K562 (cell line): ENCODE measurements at regions not wholly inside any gene's neighbourhood (a gene's known extent, or its start where the extent isn't known, plus 50 kb on each side); places are given as distances from the start of the nearest gene placed in this dataset.

Source experiments
- ATAC-seq: fragments of 200-7000 bp; cut with Tn5 transposase; 3 replicates; pipeline ENCODE4 v1.9.1; 2020; ENCODE audit warnings: moderate library complexity
- BruUV-seq: library from RNA; stranded (reverse); fragments of 400-500 nt; replicated peaks from 2 replicates; lab custom pipeline; 2021; lab: Mats Ljungman, UMichigan
- CTCF ChIA-PET: fragments of 300-600 bp; formaldehyde crosslinking; extraction: SDS; loops from one replicate; lab custom pipeline; 2021; ENCODE audit warnings: low intra/inter-chr PET ratio; lab: Yijun Ruan, JAX
- POLR2A ChIA-PET: fragments of 300-600, 350-650 bp; sonication (Branson Sonifier 250); formaldehyde crosslinking; extraction: SDS; loops from one replicate; lab custom pipeline; 2021; ENCODE audit warnings: antibody characterized with exemption, inconsistent platforms; lab: Yijun Ruan, JAX
- DNase-seq, 4 experiments: peaks; one replicate each; pipeline versions ENCODE4 v3.0.0 to v3.0.0-alpha.2; 2011 to 2018; ENCODE audit warnings: low spot score in 3 of 4, mixed read lengths in 3 of 4; ENCODE audit errors: extremely low read depth in 1 of 4
- FAIRE-seq: peaks from 2 replicates; lab custom pipeline; 2011; peaks lifted over from hg19 to GRCh38; lab: Jason Lieb, UNC
- H2AFZ ChIP-seq: 2 replicates; pipeline ENCODE4 v1.6.0; 2011; ENCODE audit warnings: low read depth, low read length, control low read depth, inconsistent platforms
- H3K27ac ChIP-seq: fragments of 200-600 bp; 3 replicates; pipeline ENCODE4 v1.8.0; 2011; ENCODE audit warnings: low read depth, mild to moderate bottlenecking, control low read depth, inconsistent platforms, low read length, moderate library complexity, mixed read lengths; ENCODE audit errors: extremely low read depth
- H3K27me3 ChIP-seq, 2 experiments: fragments of 300-600 bp in 1 of 2; 2 replicates in 1 of 2; 3 replicates in 1 of 2; pipeline versions ENCODE4 v1.6.0 to v1.8.0; 2011; ENCODE audit warnings: inconsistent platforms in 2 of 2, low read length in 2 of 2, mild to moderate bottlenecking in 1 of 2, mixed read lengths in 1 of 2, moderate library complexity in 1 of 2; ENCODE audit not compliant: control insufficient read depth in 2 of 2, insufficient read depth in 2 of 2
- H3K36me3 ChIP-seq: fragments of 300-600 bp; 3 replicates; pipeline ENCODE4 v1.8.0; 2011; ENCODE audit warnings: mild to moderate bottlenecking, low read length, inconsistent platforms; ENCODE audit not compliant: control insufficient read depth, insufficient read depth
- H3K4me1 ChIP-seq, 2 experiments: fragments of 200-600 bp in 1 of 2; replicated peaks in 1 of 2; 2 replicates in 1 of 2; 3 replicates in 1 of 2; pipeline versions ENCODE4 v1.5.1 to v1.8.0; 2011; ENCODE audit warnings: inconsistent platforms in 2 of 2, low read length in 2 of 2, mild to moderate bottlenecking in 1 of 2, mixed read lengths in 1 of 2, moderate library complexity in 1 of 2; ENCODE audit not compliant: control insufficient read depth in 2 of 2, insufficient read depth in 2 of 2
- H3K4me2 ChIP-seq: 2 replicates; pipeline ENCODE4 v1.6.1; 2011; ENCODE audit warnings: low read length, control low read depth, inconsistent platforms, mixed read lengths; ENCODE audit not compliant: insufficient read depth
- H3K4me3 ChIP-seq: fragments of 200-600 bp; sonication (generic), shearing (Covaris generic); 2 replicates; pipeline ENCODE4 v1.5.1; 2016; ENCODE audit warnings: control low read depth, inconsistent platforms
- H3K79me2 ChIP-seq: fragments of 200-600 bp; 3 replicates; pipeline ENCODE4 v1.8.0; 2011; ENCODE audit warnings: low read length, inconsistent platforms; ENCODE audit not compliant: control insufficient read depth, insufficient read depth
- H3K9ac ChIP-seq, 2 experiments: 2 replicates each; pipeline versions ENCODE4 v1.6.0 to v1.6.1; 2011; ENCODE audit warnings: low read depth in 2 of 2, low read length in 2 of 2, control low read depth in 1 of 2, inconsistent platforms in 1 of 2, mild to moderate bottlenecking in 1 of 2, mixed read lengths in 1 of 2; ENCODE audit not compliant: insufficient read depth in 1 of 2
- H3K9me1 ChIP-seq: one replicate; pipeline ENCODE4 v1.6.0; 2011; ENCODE audit warnings: inconsistent platforms, mild to moderate bottlenecking, low read length, moderate library complexity; ENCODE audit not compliant: control insufficient read depth, insufficient read depth
- H3K9me3 ChIP-seq: replicated peaks from 2 replicates; pipeline ENCODE4 v1.5.1; 2011; ENCODE audit warnings: low read depth, low read length, inconsistent platforms; ENCODE audit not compliant: control insufficient read depth, insufficient read depth
- H4K20me1 ChIP-seq: replicated peaks from 2 replicates; pipeline ENCODE4 v1.6.1; 2011; ENCODE audit warnings: low read length, inconsistent platforms, mixed read lengths; ENCODE audit not compliant: control insufficient read depth, insufficient read depth
- CTBP1 ChIP-seq: fragments of 450-650 bp; IDR thresholded peaks from 2 replicates; pipeline ENCODE4 v1.6.1; 2016; ENCODE audit warnings: borderline replicate concordance
- DLX4 ChIP-seq: fragments of 250-450 bp; sonication (Bioruptor Pico); IDR thresholded peaks from 2 replicates; pipeline ENCODE4 v1.6.1; 2021; ENCODE audit warnings: mild to moderate bottlenecking
- E2F3 ChIP-seq: fragments of 250-450 bp; sonication (Bioruptor Pico); IDR thresholded peaks from 2 replicates; pipeline ENCODE4 v1.4.0; 2020; ENCODE audit warnings: mild to moderate bottlenecking
- FOSL1 ChIP-seq: fragments of 200-800 bp; sonication (Bioruptor generic); conservative IDR thresholded peaks from 2 replicates; pipeline ENCODE4 v1.6.1; 2016; ENCODE audit warnings: missing genetic modification characterization, missing compliant biosample characterization
- HNRNPUL1 ChIP-seq: fragments of 200-400 bp; formaldehyde crosslinking; IDR thresholded peaks from 2 replicates; pipeline ENCODE4 v1.6.1; 2017; ENCODE audit warnings: low read length
- NCOR1 ChIP-seq: fragments of 450-650 bp; IDR thresholded peaks from 2 replicates; pipeline ENCODE4 v1.6.1; 2016; ENCODE audit warnings: mild to moderate bottlenecking, moderate library complexity
- NR3C1 ChIP-seq: sonication (generic); formaldehyde crosslinking; IDR thresholded peaks from 2 replicates; pipeline ENCODE4 v1.8.1; 2022; ENCODE audit warnings: missing genetic modification reagents
- PCBP2 ChIP-seq: fragments of 200-400 bp; formaldehyde crosslinking; IDR thresholded peaks from 2 replicates; pipeline ENCODE4 v1.6.1; 2018; ENCODE audit warnings: low read length, low read depth, mild to moderate bottlenecking, moderate library complexity; ENCODE audit not compliant: poor library complexity, severe bottlenecking
- SIN3B ChIP-seq: fragments of 450-650 bp; IDR thresholded peaks from 2 replicates; pipeline ENCODE4 v1.6.1; 2017; ENCODE audit warnings: low read depth, mild to moderate bottlenecking, moderate library complexity
- SMARCE1 ChIP-seq: fragments of 450-650 bp; IDR thresholded peaks from 2 replicates; pipeline ENCODE4 v1.7.1; 2016; ENCODE audit warnings: mild to moderate bottlenecking
- WHSC1 ChIP-seq: IDR thresholded peaks from one replicate; pipeline ENCODE4 v1.6.1; 2012; ENCODE audit warnings: low read length, control low read depth, inconsistent platforms
- ZNF124 ChIP-seq: sonication (generic); formaldehyde crosslinking; IDR thresholded peaks from 2 replicates; pipeline ENCODE4 v1.8.1; 2022; ENCODE audit warnings: missing genetic modification reagents
- ZNF23 ChIP-seq: fragments of 250-450 bp; sonication (Bioruptor Pico); IDR thresholded peaks from 2 replicates; pipeline ENCODE4 v1.4.0; 2020; ENCODE audit warnings: mild to moderate bottlenecking
- ZNF778 ChIP-seq: fragments of 450-650 bp; formaldehyde crosslinking; IDR thresholded peaks from 2 replicates; pipeline ENCODE4 v1.4.0; 2020; ENCODE audit warnings: mild to moderate bottlenecking, moderate library complexity
- in situ Hi-C: fragments of 300-500 bp; cut with MboI; formaldehyde crosslinking; loops from 4 replicates; pipeline ENCODE4 v1.15.0; 2018; ENCODE audit warnings: inconsistent platforms, mixed read lengths
- intact Hi-C: fragments of 100-400 bp; cut with micrococcal nuclease; formaldehyde crosslinking; loops from 2 replicates; pipeline ENCODE4 v1.14.2; 2022

- no peak overlapping the region for H2AFZ ChIP-seq
- no peak overlapping the region for H3K9ac ChIP-seq
- no peaks in the 10 kb centered on the region for H3K27me3 ChIP-seq
- no peak overlapping the region for H3K4me3 ChIP-seq
- CTCF ChIA-PET: no interaction called here
- H4K20me1 ChIP-seq: no peaks in the 10 kb centered on the region
- FAIRE-seq: no peak
- POLR2A ChIA-PET: no interaction called here
- H3K27ac ChIP-seq: no peak overlapping the region
- TF ChIP-seq CTBP1: no peak
- TF ChIP-seq ZNF23: no peak
- TF ChIP-seq FOSL1: no peak
- no peak for TF ChIP-seq ZNF124 (CRISPR knock-in tag)
- TF ChIP-seq NR3C1 (CRISPR knock-in tag): no peak
- no peak for TF ChIP-seq SMARCE1
- no peak for TF ChIP-seq PCBP2
- no peak for TF ChIP-seq HNRNPUL1
- TF ChIP-seq SIN3B: no peak
- TF ChIP-seq ZNF778 (CRISPR knock-in tag): no peak
- no peak for TF ChIP-seq E2F3 (CRISPR knock-in tag)
- TF ChIP-seq WHSC1: no peak
- no peak for TF ChIP-seq DLX4 (CRISPR knock-in tag)
- TF ChIP-seq NCOR1: no peak
- H3K4me2 ChIP-seq: no peak overlapping the region
- H3K9me3 ChIP-seq: no peaks in the 10 kb centered on the region
- in situ Hi-C loops: no loop called here
- H3K4me1 ChIP-seq: no peaks in the 10 kb centered on the region
- no peaks in the 10 kb centered on the region for H3K79me2 ChIP-seq
- H3K9me1 ChIP-seq: no peaks in the 10 kb centered on the region
- no peaks in the 10 kb centered on the region for H3K36me3 ChIP-seq
- intact Hi-C loops: loop anchor here (10.0 kb wide), 1 partner anchor 272 kb away; no protein-coding TSS in a partner anchor
- BruUV-seq: no TSS peak
- no peak for DNase-seq
- ATAC-seq: no peak
Measured at GRCh38 chr3:181076558-181076957, 87.0 kb upstream of the DNAJC19 start.
